IMR-90 (cell line): ENCODE measurements at regions not wholly inside any gene's neighbourhood (a gene's known extent, or its start where the extent isn't known, plus 50 kb on each side); places are given as distances from the start of the nearest gene placed in this dataset.

Source experiments
- ATAC-seq: fragments of 200-7000 bp; cut with Tn5 transposase; 2 replicates; pipeline ENCODE4 v1.9.1; 2020; ENCODE audit warnings: low read depth, mild to moderate bottlenecking, moderate library complexity
- BruUV-seq: library from RNA; stranded (reverse); fragments of 400-500 nt; replicated peaks from 2 replicates; lab custom pipeline; 2021; lab: Mats Ljungman, UMichigan
- CTCF ChIA-PET: fragments of 300-600 bp; formaldehyde crosslinking; extraction: SDS; loops from one replicate; lab custom pipeline; 2021; ENCODE audit warnings: antibody characterized with exemption; lab: Yijun Ruan, JAX
- POLR2A ChIA-PET: fragments of 300-600 bp; sonication (Branson Sonifier 250); formaldehyde crosslinking; loops from one replicate; lab custom pipeline; 2022; ENCODE audit warnings: antibody characterized with exemption; ENCODE audit not compliant: unreplicated experiment; lab: Charles Lee
- DNase-seq: peaks from one replicate; pipeline ENCODE4 v3.0.0; 2013
- H2AFZ ChIP-seq: replicated peaks from 2 replicates; pipeline ENCODE3; 2013; ENCODE audit warnings: low read length, mild to moderate bottlenecking; ENCODE audit not compliant: poor library complexity
- H2AK5ac ChIP-seq: 2 replicates; pipeline ENCODE4 v1.6.1; 2013; ENCODE audit warnings: low read depth, low read length, inconsistent platforms
- H2AK9ac ChIP-seq: replicated peaks from 2 replicates; pipeline ENCODE3; 2013; ENCODE audit warnings: mild to moderate bottlenecking, low read depth, low read length, moderate library complexity; ENCODE audit not compliant: poor library complexity
- H2BK120ac ChIP-seq: 2 replicates; pipeline ENCODE4 v1.6.1; 2013; ENCODE audit warnings: low read depth, low read length, inconsistent platforms
- H2BK15ac ChIP-seq: 3 replicates; pipeline ENCODE4 v1.6.1; 2013; ENCODE audit warnings: low read depth, low read length, inconsistent platforms
- H2BK20ac ChIP-seq: 2 replicates; pipeline ENCODE4 v1.6.1; 2013; ENCODE audit warnings: low read depth, mild to moderate bottlenecking, inconsistent platforms, low read length, moderate library complexity
- H2BK5ac ChIP-seq: 2 replicates; pipeline ENCODE4 v1.6.1; 2013; ENCODE audit warnings: mild to moderate bottlenecking, low read depth, low read length, inconsistent platforms; ENCODE audit not compliant: poor library complexity, severe bottlenecking
- H3K14ac ChIP-seq: replicated peaks from 2 replicates; pipeline ENCODE4 v1.6.1; 2013; ENCODE audit warnings: low read depth, low read length, inconsistent platforms
- H3K18ac ChIP-seq: 2 replicates; pipeline ENCODE4 v1.6.1; 2013; ENCODE audit warnings: low read depth, low read length, control low read depth
- H3K23ac ChIP-seq: 2 replicates; pipeline ENCODE4 v1.6.1; 2013; ENCODE audit warnings: low read depth, low read length, inconsistent platforms
- H3K27ac ChIP-seq: 2 replicates; pipeline ENCODE4 v1.5.1; 2013; ENCODE audit warnings: mild to moderate bottlenecking, control low read depth, low read length; ENCODE audit not compliant: insufficient read depth
- H3K27me3 ChIP-seq: 2 replicates; pipeline ENCODE4 v1.6.1; 2013; ENCODE audit warnings: low read length; ENCODE audit not compliant: control insufficient read depth, insufficient read depth
- H3K36me3 ChIP-seq: 2 replicates; pipeline ENCODE4 v1.6.1; 2013; ENCODE audit warnings: low read length, mixed read lengths; ENCODE audit not compliant: control insufficient read depth, insufficient read depth
- H3K4ac ChIP-seq: 2 replicates; pipeline ENCODE4 v1.6.1; 2013; ENCODE audit warnings: low read depth, low read length, inconsistent platforms
- H3K4me1 ChIP-seq: 2 replicates; pipeline ENCODE4 v1.6.1; 2013; ENCODE audit warnings: low read length, mixed read lengths; ENCODE audit not compliant: control insufficient read depth, insufficient read depth
- H3K4me2 ChIP-seq: 2 replicates; pipeline ENCODE4 v1.6.1; 2013; ENCODE audit warnings: low read depth, mild to moderate bottlenecking, control low read depth, low read length, moderate library complexity
- H3K4me3 ChIP-seq: 2 replicates; pipeline ENCODE4 v1.5.1; 2013; ENCODE audit warnings: low read depth, mild to moderate bottlenecking, control low read depth, low read length, moderate library complexity; ENCODE audit not compliant: insufficient read depth
- H3K56ac ChIP-seq: 2 replicates; pipeline ENCODE4 v1.6.1; 2013; ENCODE audit warnings: low read length, inconsistent platforms; ENCODE audit not compliant: insufficient read depth; ENCODE audit errors: extremely low read depth
- H3K79me1 ChIP-seq, 2 experiments: 2 replicates each; pipeline ENCODE4 v1.6.1; 2013; ENCODE audit warnings: low read length in 2 of 2, inconsistent platforms in 1 of 2, low read depth in 1 of 2
- H3K9ac ChIP-seq: 2 replicates; pipeline ENCODE4 v1.6.1; 2013; ENCODE audit warnings: low read depth, low read length, control low read depth
- H3K9me1 ChIP-seq: 2 replicates; pipeline ENCODE4 v1.6.1; 2013; ENCODE audit warnings: low read length, inconsistent platforms; ENCODE audit not compliant: insufficient read depth
- H3K9me3 ChIP-seq: 2 replicates; pipeline ENCODE4 v1.6.1; 2013; ENCODE audit warnings: low read length; ENCODE audit not compliant: control insufficient read depth, insufficient read depth
- H4K20me1 ChIP-seq: 2 replicates; pipeline ENCODE4 v1.6.1; 2013; ENCODE audit warnings: low read length, inconsistent platforms; ENCODE audit not compliant: insufficient read depth
- H4K5ac ChIP-seq: 2 replicates; pipeline ENCODE4 v1.6.1; 2013; ENCODE audit warnings: mild to moderate bottlenecking, low read depth, low read length, control low read depth
- H4K8ac ChIP-seq, 2 experiments: 2 replicates each; pipeline ENCODE4 v1.6.1; 2013; ENCODE audit warnings: low read depth in 2 of 2, low read length in 2 of 2, control low read depth in 1 of 2, inconsistent platforms in 1 of 2
- H4K91ac ChIP-seq: 2 replicates; pipeline ENCODE4 v1.6.1; 2013; ENCODE audit warnings: low read depth, low read length, inconsistent platforms; ENCODE audit not compliant: insufficient read depth
- BHLHE40 ChIP-seq: fragments of 150-350 bp; IDR thresholded peaks from 2 replicates; pipeline ENCODE4 v1.6.1; 2016; ENCODE audit warnings: mild to moderate bottlenecking, low read depth, low read length
- CEBPB ChIP-seq: IDR thresholded peaks from 2 replicates; pipeline ENCODE4 v1.6.1; 2012; ENCODE audit warnings: low read depth, low read length, improper control_type of control experiment
- CHD1 ChIP-seq: IDR thresholded peaks from 2 replicates; pipeline ENCODE4 v1.6.1; 2012; ENCODE audit warnings: low read depth, low read length, improper control_type of control experiment
- FOS ChIP-seq: fragments of 150-350 bp; IDR thresholded peaks from 2 replicates; pipeline ENCODE4 v1.6.1; 2016; ENCODE audit warnings: low read depth, low read length
- MXI1 ChIP-seq: IDR thresholded peaks from 2 replicates; pipeline ENCODE4 v1.6.1; 2012; ENCODE audit warnings: low read depth, mild to moderate bottlenecking, low read length, moderate library complexity, borderline replicate concordance
- NFE2L2 ChIP-seq: fragments of 150-350 bp; IDR thresholded peaks from 2 replicates; pipeline ENCODE4 v1.6.1; 2016; ENCODE audit warnings: low read depth, mild to moderate bottlenecking, low read length
- RAD21 ChIP-seq: IDR thresholded peaks from 2 replicates; pipeline ENCODE4 v1.6.1; 2012; ENCODE audit warnings: low read length, improper control_type of control experiment
- RCOR1 ChIP-seq: IDR thresholded peaks from 2 replicates; pipeline ENCODE4 v1.6.1; 2012; ENCODE audit warnings: mild to moderate bottlenecking, low read length, improper control_type of control experiment; ENCODE audit not compliant: insufficient replicate concordance
- WGBS, 2 experiments: methylation state at CpG; one replicate each; pipeline versions ENCODE4 v1.1.5 to v1.1.7; 2013; ENCODE audit warnings: missing lambda C conversion rate in 2 of 2; ENCODE audit not compliant: insufficient read length in 1 of 2; ENCODE audit errors: extremely low coverage in 2 of 2; 5-methylcytosine and 5-hydroxymethylcytosine counted together
- dilution Hi-C: fragments of 300-500 bp; cut with HindIII; formaldehyde crosslinking; loops from one replicate; pipeline ENCODE4 v1.14.3; 2018; ENCODE audit warnings: low sequenced_read_pairs; ENCODE audit not compliant: unreplicated experiment
- in situ Hi-C: fragments of 300-500 bp; cut with MboI; formaldehyde crosslinking; loops from 3 replicates; pipeline ENCODE4 v1.14.3; 2019; ENCODE audit warnings: low sequenced_read_pairs, inconsistent platforms, mixed read lengths
- intact Hi-C: fragments of 100-400 bp; cut with micrococcal nuclease; formaldehyde crosslinking; loops from 2 replicates; pipeline ENCODE4 v1.10.0; 2022
- TF ChIP-seq, protein P1 (sequence below): conservative IDR thresholded peaks from 2 replicates; pipeline ENCODE4 v1.5.1; 2012; ENCODE audit warnings: mild to moderate bottlenecking, low read depth, low read length, improper control_type of control experiment
- TF ChIP-seq, protein P2 (sequence below): fragments of 150-350 bp; IDR thresholded peaks from 2 replicates; pipeline ENCODE4 v1.6.1; 2017; ENCODE audit warnings: mild to moderate bottlenecking, antibody characterized with exemption, low read length, low read depth
- TF ChIP-seq, protein P3 (sequence below): fragments of 150-350 bp; IDR thresholded peaks from 2 replicates; pipeline ENCODE4 v1.6.1; 2016; ENCODE audit warnings: low read depth, mild to moderate bottlenecking, low read length, moderate library complexity, borderline replicate concordance

DNA sequence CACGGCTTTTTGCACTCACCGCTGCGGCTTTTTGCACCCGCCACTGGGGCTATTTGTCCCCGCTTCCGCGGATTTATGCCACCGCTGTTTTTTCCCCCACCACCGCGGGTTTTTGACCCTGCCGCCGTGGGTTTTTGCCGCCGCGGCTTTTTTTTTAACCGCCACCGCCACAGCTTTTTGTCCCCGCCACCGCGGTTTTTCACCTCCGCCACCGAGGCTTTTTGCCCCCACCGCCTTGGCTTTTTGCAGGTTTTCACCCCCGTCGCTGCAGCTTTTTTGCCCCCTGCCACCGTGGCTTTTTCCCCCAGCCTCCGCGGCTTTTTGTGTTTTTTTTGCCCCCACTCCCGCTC, 2796.7 kb upstream of the TEKT4 start:
- Histone ChIP-seq H2BK15ac (no peak overlapping the region), H3K79me1 (no peaks in the 10 kb centered on the region), H3K4me1 (no peaks in the 10 kb centered on the region), H2BK120ac (no peak overlapping the region), H3K14ac (no peak overlapping the region), H3K23ac (no peak overlapping the region), H3K27me3 (no peaks in the 10 kb centered on the region), H3K9ac (no peak overlapping the region), H3K56ac (no peak overlapping the region), H3K36me3 (no peaks in the 10 kb centered on the region), H3K18ac (no peak overlapping the region), H4K8ac (no peak overlapping the region), H4K5ac (no peak overlapping the region), H3K4ac (no peak overlapping the region), H2AK5ac (no peak overlapping the region), H2AK9ac (no peak overlapping the region), H4K91ac (no peak overlapping the region), H2AFZ (no peak overlapping the region), H2BK20ac (no peak overlapping the region), H3K27ac (no peak overlapping the region), H3K4me3 (no peak overlapping the region), H2BK5ac (no peak overlapping the region), H4K20me1 (no peaks in the 10 kb centered on the region), H3K4me2 (no peak overlapping the region), H3K9me3 (peaks cover 6% of the 10 kb centered on the region; the same call in 1 of the 2 replicates), H3K9me1 (no peaks in the 10 kb centered on the region)
- WGBS, 2 experiments: 57% methylated on average over 11 of the region's 29 CpGs; no CpG with 5 or more reads in 1 of the 2 experiments
- TF ChIP-seq FOS (no peak), CEBPB (no peak), RAD21 (no peak), RCOR1 (no peak), BHLHE40 (no peak), CHD1 (no peak), MXI1 (no peak), NFE2L2 (no peak)
- TF ChIP-seq, protein P1, sequence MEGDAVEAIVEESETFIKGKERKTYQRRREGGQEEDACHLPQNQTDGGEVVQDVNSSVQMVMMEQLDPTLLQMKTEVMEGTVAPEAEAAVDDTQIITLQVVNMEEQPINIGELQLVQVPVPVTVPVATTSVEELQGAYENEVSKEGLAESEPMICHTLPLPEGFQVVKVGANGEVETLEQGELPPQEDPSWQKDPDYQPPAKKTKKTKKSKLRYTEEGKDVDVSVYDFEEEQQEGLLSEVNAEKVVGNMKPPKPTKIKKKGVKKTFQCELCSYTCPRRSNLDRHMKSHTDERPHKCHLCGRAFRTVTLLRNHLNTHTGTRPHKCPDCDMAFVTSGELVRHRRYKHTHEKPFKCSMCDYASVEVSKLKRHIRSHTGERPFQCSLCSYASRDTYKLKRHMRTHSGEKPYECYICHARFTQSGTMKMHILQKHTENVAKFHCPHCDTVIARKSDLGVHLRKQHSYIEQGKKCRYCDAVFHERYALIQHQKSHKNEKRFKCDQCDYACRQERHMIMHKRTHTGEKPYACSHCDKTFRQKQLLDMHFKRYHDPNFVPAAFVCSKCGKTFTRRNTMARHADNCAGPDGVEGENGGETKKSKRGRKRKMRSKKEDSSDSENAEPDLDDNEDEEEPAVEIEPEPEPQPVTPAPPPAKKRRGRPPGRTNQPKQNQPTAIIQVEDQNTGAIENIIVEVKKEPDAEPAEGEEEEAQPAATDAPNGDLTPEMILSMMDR: no peak
- TF ChIP-seq, protein P2, sequence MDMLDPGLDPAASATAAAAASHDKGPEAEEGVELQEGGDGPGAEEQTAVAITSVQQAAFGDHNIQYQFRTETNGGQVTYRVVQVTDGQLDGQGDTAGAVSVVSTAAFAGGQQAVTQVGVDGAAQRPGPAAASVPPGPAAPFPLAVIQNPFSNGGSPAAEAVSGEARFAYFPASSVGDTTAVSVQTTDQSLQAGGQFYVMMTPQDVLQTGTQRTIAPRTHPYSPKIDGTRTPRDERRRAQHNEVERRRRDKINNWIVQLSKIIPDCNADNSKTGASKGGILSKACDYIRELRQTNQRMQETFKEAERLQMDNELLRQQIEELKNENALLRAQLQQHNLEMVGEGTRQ: no peak
- TF ChIP-seq, protein P3, sequence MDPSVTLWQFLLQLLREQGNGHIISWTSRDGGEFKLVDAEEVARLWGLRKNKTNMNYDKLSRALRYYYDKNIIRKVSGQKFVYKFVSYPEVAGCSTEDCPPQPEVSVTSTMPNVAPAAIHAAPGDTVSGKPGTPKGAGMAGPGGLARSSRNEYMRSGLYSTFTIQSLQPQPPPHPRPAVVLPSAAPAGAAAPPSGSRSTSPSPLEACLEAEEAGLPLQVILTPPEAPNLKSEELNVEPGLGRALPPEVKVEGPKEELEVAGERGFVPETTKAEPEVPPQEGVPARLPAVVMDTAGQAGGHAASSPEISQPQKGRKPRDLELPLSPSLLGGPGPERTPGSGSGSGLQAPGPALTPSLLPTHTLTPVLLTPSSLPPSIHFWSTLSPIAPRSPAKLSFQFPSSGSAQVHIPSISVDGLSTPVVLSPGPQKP: no peak
- POLR2A ChIA-PET: no interaction called here
- intact Hi-C loops (no loop called here), dilution Hi-C loops (no loop called here), in situ Hi-C loops (no loop called here)
- no peak for DNase-seq
- no peak for ATAC-seq
- CTCF ChIA-PET: no interaction called here
- BruUV-seq: no TSS peak
